ENCODE measurements at regions not wholly inside any gene's neighbourhood (a gene's known extent, or its start where the extent isn't known, plus 50 kb on each side); places are given as distances from the start of the nearest gene placed in this dataset.

- TF ChIP-seq ZNF462 (CRISPR knock-in tag; IDR thresholded peaks at IDR 0.05), result no peak
- no peak for TF ChIP-seq CREB1 (CRISPR knock-in tag; IDR thresholded peaks at IDR 0.05; ENCODE audit: low read depth)
- TF ChIP-seq CTCF (conservative IDR thresholded peaks at IDR 0.05; ENCODE audit: low read depth in 2 of 2), result no peak
Measured at GRCh38 chr3:148092624-148093347, 604.9 kb upstream of the AGTR1 start (continued).

GRCh38 chr3:148093753-148094152, 604.0 kb upstream of the AGTR1 start:
- Histone ChIP-seq H3K4me1 (ENCODE audit: insufficient read depth) (peaks cover 27% of the 10 kb centered on the region), H3K4me2 (no peak overlapping the region), H3K27ac (ENCODE audit: low read depth) (no peak overlapping the region), H3K4me3 (no peak overlapping the region), H3F3A (replicated peaks; ENCODE audit: low read depth) (no peaks in the 10 kb centered on the region), H4K20me1 (replicated peaks; ENCODE audit: insufficient read depth) (no peaks in the 10 kb centered on the region), H3K79me2 (replicated peaks; ENCODE audit: insufficient read depth) (no peaks in the 10 kb centered on the region), H3K9me2 (ENCODE audit: insufficient read depth) (no peaks in the 10 kb centered on the region), H3K27me3 (ENCODE audit: insufficient read depth) (no peaks in the 10 kb centered on the region), H2AFZ (no peak overlapping the region), H3K36me3 (ENCODE audit: insufficient read depth) (no peaks in the 10 kb centered on the region)
- ATAC-seq, result no peak
- DNase-seq (ENCODE audit: low spot score), result no peak
- Mint-ChIP-seq H3K9me3 (no peaks in the 10 kb centered on the region), H3K27ac (no peak overlapping the region), H3K4me3 (no peak overlapping the region), H3K4me1 (peaks cover 27% of the 10 kb centered on the region), H3K27me3 (ENCODE audit: insufficient read depth, low read depth, poor library complexity) (no peaks in the 10 kb centered on the region), H3K36me3 (ENCODE audit: low read depth) (no peaks in the 10 kb centered on the region)
- no peak for TF ChIP-seq ETS1 (IDR thresholded peaks at IDR 0.05)
- TF ChIP-seq NANOG (IDR thresholded peaks at IDR 0.05; ENCODE audit: borderline replicate concordance), result no peak
- no peak for TF ChIP-seq ZNF114 (CRISPR knock-in tag; IDR thresholded peaks at IDR 0.05)
- TF ChIP-seq STAT1 (IDR thresholded peaks at IDR 0.05; ENCODE audit: unreplicated experiment), result no peak
- TF ChIP-seq EZH2 (IDR thresholded peaks at IDR 0.05; ENCODE audit: low read depth, unreplicated experiment), result no peak
- TF ChIP-seq CREB1 (CRISPR knock-in tag; IDR thresholded peaks at IDR 0.05; ENCODE audit: low read depth), result no peak
- TF ChIP-seq CTCF (conservative IDR thresholded peaks at IDR 0.05; ENCODE audit: low read depth in 2 of 2), result no peak
- TF ChIP-seq REST (IDR thresholded peaks at IDR 0.05; ENCODE audit: unreplicated experiment), result no peak

All from GM23338 (cell line).